ENCODE measurements at regions not wholly inside any gene's neighbourhood (a gene's known extent, or its start where the extent isn't known, plus 50 kb on each side); places are given as distances from the start of the nearest gene placed in this dataset.

- Histone ChIP-seq H3K9me3 (replicated peaks; ENCODE audit: control insufficient read depth, insufficient read depth, low read length) (no peaks in the 10 kb centered on the region), H3K4me2 (ENCODE audit: control insufficient read depth, insufficient read depth) (no peak overlapping the region), H2AFZ (ENCODE audit: control insufficient read depth, low read depth, low read length) (no peak overlapping the region), H3K4me1 (ENCODE audit: control insufficient read depth, insufficient read depth, low read length) (peaks cover 17% of the 10 kb centered on the region), H3K4me3 (no peak overlapping the region), H4K20me1 (ENCODE audit: control insufficient read depth, insufficient read depth) (no peaks in the 10 kb centered on the region), H3K79me2 (ENCODE audit: control insufficient read depth, insufficient read depth, low read length) (no peaks in the 10 kb centered on the region), H3K36me3 (ENCODE audit: control insufficient read depth in 2 of 2, insufficient read depth in 2 of 2, low read length in 1 of 2) (no peaks in the 10 kb centered on the region), H3K27ac (ENCODE audit: control insufficient read depth, insufficient read depth) (no peak overlapping the region), H3K27me3 (replicated peaks in 1 of 2; ENCODE audit: control insufficient read depth in 2 of 2, insufficient read depth in 2 of 2, low read length in 1 of 2) (no peaks in the 10 kb centered on the region), H3K9ac (ENCODE audit: control insufficient read depth, insufficient read depth, low read length) (no peak overlapping the region)
- intact Hi-C loops (cut with micrococcal nuclease; ENCODE audit: unreplicated experiment): loop anchor here (5.0 kb wide), 2 partner anchors 151 to 211 kb away; no protein-coding TSS in a partner anchor
- SMC1A ChIA-PET (ENCODE audit: uncharacterized antibody, unreplicated experiment): interaction anchor here (0.6 to 2.4 kb wide), 10 partner anchors 14 to 156 kb away, joined by 3 to 35 read pairs (median 4); no protein-coding TSS in a partner anchor
- WGBS (ENCODE audit: insufficient coverage, insufficient replicate concordance, low lambda C conversion rate, missing lambda C conversion rate): 98% methylated on average over 2 of the region's 2 CpGs
- no TSS peak for BruUV-seq (replicated peaks)
- RAD21 ChIA-PET (ENCODE audit: unreplicated experiment): interaction anchor here (0.8 to 2.4 kb wide), 7 partner anchors 8 to 93 kb away, joined by 3 to 23 read pairs (median 3); no protein-coding TSS in a partner anchor
- DNase-seq (ENCODE audit: low read depth, low spot score) (no peak), ATAC-seq (no peak), FAIRE-seq (no peak)
- TF ChIP-seq NFYA (IDR thresholded peaks at IDR 0.05; ENCODE audit: borderline replicate concordance, low read depth, low read length) (no peak), NR2F1 (conservative IDR thresholded peaks at IDR 0.05) (no peak), SMC3 (IDR thresholded peaks at IDR 0.05; ENCODE audit: borderline replicate concordance, low read length) (no peak), ATF2 (IDR thresholded peaks at IDR 0.05; ENCODE audit: low read length) (no peak), PML (IDR thresholded peaks at IDR 0.05; ENCODE audit: low read length) (no peak), KDM1A (IDR thresholded peaks at IDR 0.05; ENCODE audit: borderline replicate concordance) (no peak), SREBF1 (IDR thresholded peaks at IDR 0.05; ENCODE audit: low read length) (no peak)
- TF ChIP-seq, protein P1, sequence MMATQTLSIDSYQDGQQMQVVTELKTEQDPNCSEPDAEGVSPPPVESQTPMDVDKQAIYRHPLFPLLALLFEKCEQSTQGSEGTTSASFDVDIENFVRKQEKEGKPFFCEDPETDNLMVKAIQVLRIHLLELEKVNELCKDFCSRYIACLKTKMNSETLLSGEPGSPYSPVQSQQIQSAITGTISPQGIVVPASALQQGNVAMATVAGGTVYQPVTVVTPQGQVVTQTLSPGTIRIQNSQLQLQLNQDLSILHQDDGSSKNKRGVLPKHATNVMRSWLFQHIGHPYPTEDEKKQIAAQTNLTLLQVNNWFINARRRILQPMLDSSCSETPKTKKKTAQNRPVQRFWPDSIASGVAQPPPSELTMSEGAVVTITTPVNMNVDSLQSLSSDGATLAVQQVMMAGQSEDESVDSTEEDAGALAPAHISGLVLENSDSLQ (IDR thresholded peaks at IDR 0.05): no peak
- TF ChIP-seq, protein P2, sequence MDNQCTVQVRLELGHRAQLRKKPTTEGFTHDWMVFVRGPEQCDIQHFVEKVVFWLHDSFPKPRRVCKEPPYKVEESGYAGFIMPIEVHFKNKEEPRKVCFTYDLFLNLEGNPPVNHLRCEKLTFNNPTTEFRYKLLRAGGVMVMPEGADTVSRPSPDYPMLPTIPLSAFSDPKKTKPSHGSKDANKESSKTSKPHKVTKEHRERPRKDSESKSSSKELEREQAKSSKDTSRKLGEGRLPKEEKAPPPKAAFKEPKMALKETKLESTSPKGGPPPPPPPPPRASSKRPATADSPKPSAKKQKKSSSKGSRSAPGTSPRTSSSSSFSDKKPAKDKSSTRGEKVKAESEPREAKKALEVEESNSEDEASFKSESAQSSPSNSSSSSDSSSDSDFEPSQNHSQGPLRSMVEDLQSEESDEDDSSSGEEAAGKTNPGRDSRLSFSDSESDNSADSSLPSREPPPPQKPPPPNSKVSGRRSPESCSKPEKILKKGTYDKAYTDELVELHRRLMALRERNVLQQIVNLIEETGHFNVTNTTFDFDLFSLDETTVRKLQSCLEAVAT (IDR thresholded peaks at IDR 0.05): no peak
- POLR2A ChIA-PET: no interaction called here
- CTCF ChIA-PET: interaction anchor here (0.6 to 2.6 kb wide), 10 partner anchors 16 to 208 kb away, joined by 3 to 42 read pairs (median 3); no protein-coding TSS in a partner anchor
- in situ Hi-C loops (cut with MboI): no loop called here
Measured at GRCh38 chr14:22378181-22378580, 210.8 kb downstream of the DAD1 start.
